ENCODE measurements at regions not wholly inside any gene's neighbourhood (a gene's known extent, or its start where the extent isn't known, plus 50 kb on each side); places are given as distances from the start of the nearest gene placed in this dataset.

DNA sequence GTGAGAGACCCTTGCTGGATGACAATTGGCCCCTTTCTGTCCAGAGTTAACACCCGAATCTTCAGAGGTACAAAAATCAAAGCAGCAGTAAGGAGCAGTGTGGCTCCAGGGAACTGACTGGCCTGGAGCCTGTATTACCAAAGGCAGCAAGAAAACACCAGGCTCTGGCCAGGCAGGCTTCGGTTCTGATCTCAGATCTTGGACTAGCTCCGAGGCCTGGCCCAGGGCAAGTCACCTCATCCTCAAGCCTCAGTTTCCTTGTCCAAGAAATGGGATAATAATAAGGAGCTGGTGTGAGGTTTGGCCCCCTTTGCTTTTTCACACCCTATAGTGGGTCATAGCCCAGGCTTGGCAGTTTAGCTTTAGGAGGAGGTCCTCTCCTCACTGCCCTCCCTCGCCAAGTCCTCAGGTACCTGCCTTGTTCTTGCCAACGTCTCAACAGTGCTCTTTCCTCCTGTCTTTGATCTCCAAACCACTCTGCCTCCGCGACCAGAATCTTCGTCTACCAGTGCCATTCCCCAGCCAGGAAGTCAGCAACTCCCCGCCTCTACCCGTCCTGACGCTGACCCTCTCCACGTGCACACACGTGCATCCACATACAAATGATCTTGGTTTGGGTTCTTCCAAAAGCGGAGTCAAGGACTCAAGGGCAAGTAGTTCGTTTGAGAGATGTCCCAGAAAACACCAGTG is 82.6 kb upstream of the TLE3 start:
- Histone ChIP-seq H3K9ac (replicated peaks in 1 of 4; ENCODE audit: extremely low read depth in 1 of 4, low read depth in 3 of 4, low read length in 3 of 4) (no peak overlapping the region), H2BK120ac (replicated peaks; ENCODE audit: low read depth, low read length) (no peak overlapping the region), H4K5ac (ENCODE audit: insufficient read length, low read depth, low read length) (no peak overlapping the region), H3K9me3 (ENCODE audit: insufficient read depth in 2 of 2, low read depth in 1 of 2, low read length in 1 of 2) (no peaks in the 10 kb centered on the region), H2AFZ (ENCODE audit: low read length) (no peak overlapping the region), H3K18ac (ENCODE audit: extremely low read depth, low read length) (no peak overlapping the region), H3K23me2 (ENCODE audit: low read depth, low read length) (no peaks in the 10 kb centered on the region), H2BK20ac (ENCODE audit: low read length) (no peak overlapping the region), H3K23ac (ENCODE audit: insufficient read length) (no peak overlapping the region), H3K79me1 (ENCODE audit: low read depth, low read length) (no peaks in the 10 kb centered on the region), H3K27me3 (replicated peaks in 1 of 4; ENCODE audit: control insufficient read depth in 3 of 4, extremely low read depth in 1 of 4, insufficient read depth in 3 of 4, low read length in 3 of 4) (no peaks in the 10 kb centered on the region), H2BK5ac (ENCODE audit: low read depth, low read length) (no peak overlapping the region), H4K20me1 (replicated peaks in 1 of 2; ENCODE audit: control insufficient read depth in 1 of 2, insufficient read depth in 2 of 2, low read length in 2 of 2) (no peaks in the 10 kb centered on the region), H2BK15ac (ENCODE audit: low read length) (no peak overlapping the region), H3K14ac (ENCODE audit: insufficient read length) (no peak overlapping the region), H2BK12ac (ENCODE audit: low read depth, low read length) (no peak overlapping the region), H3K79me2 (ENCODE audit: control insufficient read depth in 1 of 2, insufficient read depth in 2 of 2, low read length in 2 of 2) (no peaks in the 10 kb centered on the region), H3K4ac (replicated peaks; ENCODE audit: insufficient read length, low read depth, low read length) (no peak overlapping the region), H3K4me3 (ENCODE audit: extremely low read depth in 1 of 4, insufficient read depth in 2 of 4, low read depth in 3 of 4, low read length in 4 of 4) (no peak overlapping the region), H4K8ac (ENCODE audit: extremely low read depth, insufficient read depth, low read length) (no peak overlapping the region), H2AK5ac (ENCODE audit: low read depth, low read length) (no peak overlapping the region), H3K4me2 (ENCODE audit: insufficient read depth in 1 of 2, low read depth in 2 of 2, low read length in 2 of 2) (no peak overlapping the region), H3K56ac (replicated peaks; ENCODE audit: insufficient read length, low read depth, low read length) (no peak overlapping the region), H3K27ac (ENCODE audit: low read depth, low read length) (no peak overlapping the region), H3K36me3 (ENCODE audit: control insufficient read depth in 2 of 4, insufficient read depth in 4 of 4, low read length in 3 of 4) (no peaks in the 10 kb centered on the region), H4K91ac (replicated peaks; ENCODE audit: insufficient read length, low read length) (no peak overlapping the region), H3K4me1 (replicated peaks in 1 of 4; ENCODE audit: control insufficient read depth in 3 of 4, insufficient read depth in 4 of 4, low read length in 3 of 4) (peaks cover 0 to 4% (median 2%) of the 10 kb centered on the region in 4 experiments; a peak in 3 of 7 replicates)
- FAIRE-seq (no peak), DNase-seq (ENCODE audit: low read depth in 1 of 2, low spot score in 2 of 2) (no peak)
- CTCF ChIA-PET (ENCODE audit: partially characterized antibody) = interaction anchor here (0.7 to 3.2 kb wide), 14 partner anchors 9 to 1818 kb away, joined by 3 to 15 read pairs (median 3); no protein-coding TSS in a partner anchor
- 87% methylated on average over 15 of the region's 15 CpGs; no CpG with 5 or more reads in 1 of the 2 experiments for WGBS, 2 experiments (ENCODE audit: extremely low coverage in 1 of 2, insufficient coverage in 1 of 2, insufficient read length in 1 of 2, insufficient replicate concordance in 2 of 2, low coverage in 1 of 2, low lambda C conversion rate in 2 of 2, missing lambda C conversion rate in 1 of 2)
- POLR2A ChIA-PET (ENCODE audit: partially characterized antibody) = interaction anchor here (0.8 kb wide), 1 partner anchor 90 kb away, joined by 3 read pairs; no protein-coding TSS in a partner anchor
- TF ChIP-seq HDAC6 (IDR thresholded peaks at IDR 0.05; ENCODE audit: low read depth, low read length) (no peak), FOSL1 (IDR thresholded peaks at IDR 0.05; ENCODE audit: insufficient read depth, low read depth, low read length) (no peak), TEAD4 (IDR thresholded peaks at IDR 0.05; ENCODE audit: low read depth, low read length) (no peak)
- TF ChIP-seq, protein P1, sequence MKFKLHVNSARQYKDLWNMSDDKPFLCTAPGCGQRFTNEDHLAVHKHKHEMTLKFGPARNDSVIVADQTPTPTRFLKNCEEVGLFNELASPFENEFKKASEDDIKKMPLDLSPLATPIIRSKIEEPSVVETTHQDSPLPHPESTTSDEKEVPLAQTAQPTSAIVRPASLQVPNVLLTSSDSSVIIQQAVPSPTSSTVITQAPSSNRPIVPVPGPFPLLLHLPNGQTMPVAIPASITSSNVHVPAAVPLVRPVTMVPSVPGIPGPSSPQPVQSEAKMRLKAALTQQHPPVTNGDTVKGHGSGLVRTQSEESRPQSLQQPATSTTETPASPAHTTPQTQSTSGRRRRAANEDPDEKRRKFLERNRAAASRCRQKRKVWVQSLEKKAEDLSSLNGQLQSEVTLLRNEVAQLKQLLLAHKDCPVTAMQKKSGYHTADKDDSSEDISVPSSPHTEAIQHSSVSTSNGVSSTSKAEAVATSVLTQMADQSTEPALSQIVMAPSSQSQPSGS (IDR thresholded peaks at IDR 0.05; ENCODE audit: low read length) = no peak
- TF ChIP-seq, protein P2, sequence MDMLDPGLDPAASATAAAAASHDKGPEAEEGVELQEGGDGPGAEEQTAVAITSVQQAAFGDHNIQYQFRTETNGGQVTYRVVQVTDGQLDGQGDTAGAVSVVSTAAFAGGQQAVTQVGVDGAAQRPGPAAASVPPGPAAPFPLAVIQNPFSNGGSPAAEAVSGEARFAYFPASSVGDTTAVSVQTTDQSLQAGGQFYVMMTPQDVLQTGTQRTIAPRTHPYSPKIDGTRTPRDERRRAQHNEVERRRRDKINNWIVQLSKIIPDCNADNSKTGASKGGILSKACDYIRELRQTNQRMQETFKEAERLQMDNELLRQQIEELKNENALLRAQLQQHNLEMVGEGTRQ (IDR thresholded peaks at IDR 0.05; ENCODE audit: low read length) = no peak

Data from H1 (cell line).